Activated CD4-positive, alpha-beta T cell treated with anti-CD3 and anti-CD28 coated beads for 24 hours (primary cell): ENCODE measurements at regions not wholly inside any gene's neighbourhood (a gene's known extent, or its start where the extent isn't known, plus 50 kb on each side); places are given as distances from the start of the nearest gene placed in this dataset.

Source experiments
- DNase-seq, 2 donors: peaks; one replicate each; pipeline ENCODE4 v3.0.0-alpha.2; 2020; ENCODE audit warnings: low read depth in 2 of 2

- no peak for DNase-seq
Measured at GRCh38 chr2:176612036-176612435, 342.8 kb downstream of the MTX2 start.

GRCh38 chr2:176612736-176613135 lies 343.5 kb downstream of the MTX2 start:
- no peak for DNase-seq

- DNase-seq = no peak
Measured at GRCh38 chr2:176613323-176613987, 344.2 kb downstream of the MTX2 start.

GRCh38 chr2:176614049-176614448 lies 344.8 kb downstream of the MTX2 start:
- DNase-seq = no peak

DNA sequence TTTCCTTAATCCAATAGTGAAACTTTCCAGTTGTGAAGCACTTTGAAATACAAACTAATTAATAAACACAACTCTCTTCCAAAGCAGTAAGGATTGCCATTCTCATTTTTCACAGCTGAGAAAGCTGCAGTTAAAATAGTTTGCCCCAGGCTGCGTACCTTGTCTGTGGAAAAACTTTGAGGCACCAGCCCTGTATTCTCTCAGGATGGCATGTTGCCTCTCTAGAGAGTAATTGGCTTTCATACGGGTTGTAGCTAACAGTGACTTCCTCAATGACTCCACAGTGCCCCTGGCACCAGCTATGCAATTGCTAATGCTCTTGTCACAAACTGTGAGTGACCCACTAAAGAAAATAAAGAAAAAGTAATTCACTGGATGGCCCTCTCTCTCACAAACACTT lies 345.7 kb downstream of the MTX2 start:
- DNase-seq = no peak

DNA sequence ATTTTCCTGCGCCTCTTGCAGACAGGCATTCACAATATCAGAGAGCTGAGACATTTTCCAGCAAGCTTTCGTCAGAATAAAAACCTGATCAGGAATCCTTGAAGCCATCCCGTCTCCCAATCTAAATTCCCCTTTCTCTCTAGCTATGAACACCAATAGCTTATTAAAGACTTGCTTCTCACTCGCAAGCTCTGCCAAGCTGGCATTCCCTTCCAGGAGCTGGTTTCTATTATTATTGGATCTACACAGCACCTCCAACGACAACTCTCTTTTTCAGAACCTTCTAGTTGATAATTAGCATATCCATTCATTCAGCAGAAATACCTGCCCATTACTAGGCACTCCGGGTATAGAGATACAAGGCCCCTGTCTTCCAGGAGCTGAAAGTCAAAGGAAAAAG lies 350.3 kb downstream of the MTX2 start:
- DNase-seq = no peak

GRCh38 chr2:176621350-176621749 lies 352.1 kb downstream of the MTX2 start:
- DNase-seq = no peak

DNA sequence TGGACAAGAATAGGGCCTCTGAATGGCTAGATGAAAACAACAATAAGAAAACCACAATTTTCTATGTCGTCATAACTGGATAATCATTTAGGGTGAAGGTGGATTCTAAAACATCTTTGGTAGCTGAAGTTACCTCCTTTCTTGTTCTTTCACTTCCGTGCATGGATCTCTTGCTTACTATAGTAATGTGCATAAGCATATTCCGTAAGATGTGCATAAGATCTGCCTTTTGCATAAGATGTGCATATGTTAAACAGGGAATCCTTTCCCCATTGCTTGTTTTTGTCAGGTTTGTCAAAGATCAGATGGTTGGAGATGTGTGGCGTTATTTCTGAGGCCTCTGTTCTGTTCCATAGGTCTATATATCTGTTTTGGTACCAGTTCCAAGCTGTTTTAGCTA lies 353.6 kb downstream of the MTX2 start:
- no peak for DNase-seq

GRCh38 chr2:176626796-176627195 lies 357.6 kb downstream of the MTX2 start:
- no peak for DNase-seq

DNA sequence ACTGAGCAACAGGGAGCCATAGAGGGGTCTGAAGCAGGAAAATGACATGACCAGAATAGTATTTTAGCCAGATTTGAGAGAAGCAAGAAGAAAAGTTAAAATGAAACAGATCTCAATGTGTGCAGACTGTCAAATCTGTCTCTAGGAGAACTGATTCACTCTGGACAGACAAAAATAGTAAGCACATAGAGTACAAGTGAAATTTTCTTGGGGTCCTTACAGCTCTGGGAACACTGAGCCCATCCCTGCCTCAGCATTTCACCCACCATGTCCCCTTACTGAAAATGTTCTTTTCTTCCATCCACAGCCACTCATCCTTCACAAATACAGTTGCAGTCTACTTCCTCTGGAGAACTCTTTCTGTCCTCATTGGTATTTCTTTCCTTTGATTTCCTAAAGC lies 359.2 kb downstream of the MTX2 start:
- DNase-seq = no peak

DNA sequence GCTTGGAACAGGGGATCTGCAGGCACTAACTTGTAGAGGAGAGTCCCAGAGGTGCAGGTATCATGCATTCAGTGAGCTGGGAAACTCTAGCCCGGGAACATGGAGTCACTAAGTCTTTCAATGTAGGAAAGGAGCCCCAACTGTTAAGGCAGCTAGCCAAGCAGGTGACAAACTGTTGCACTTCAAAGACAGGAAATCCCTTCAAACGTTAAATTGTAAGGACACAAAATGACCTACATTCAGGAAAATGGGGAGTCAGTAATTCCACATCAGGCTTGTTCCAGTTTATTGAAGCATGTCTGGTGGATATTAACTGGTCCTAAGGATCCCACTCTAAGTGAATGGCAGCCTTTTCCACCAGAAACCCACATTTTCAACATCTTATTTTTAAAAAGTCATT lies 364.5 kb downstream of the MTX2 start:
- no peak for DNase-seq

DNA sequence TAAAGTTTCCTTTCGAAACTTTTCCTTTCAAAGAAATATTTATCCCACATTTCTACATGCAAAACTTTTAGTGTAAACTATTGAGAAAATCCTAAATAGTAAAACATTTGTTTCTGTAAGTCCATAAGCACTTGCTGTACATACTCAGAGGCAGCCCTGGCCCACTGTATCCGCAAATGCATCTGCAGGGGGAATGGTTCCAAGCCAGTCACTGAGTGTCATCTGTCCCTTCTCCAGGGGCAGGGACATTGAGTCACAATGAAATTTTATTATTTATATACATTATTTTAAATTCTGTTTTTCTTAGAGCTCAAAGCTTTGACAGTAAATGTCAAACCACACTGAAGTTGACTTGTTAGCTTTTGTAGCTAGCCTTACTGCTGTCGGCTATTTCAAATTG lies 367.2 kb downstream of the MTX2 start:
- DNase-seq = no peak

- no peak for DNase-seq
Measured at GRCh38 chr2:176637142-176637485, 367.9 kb downstream of the MTX2 start.

GRCh38 chr2:176637486-176638166 lies 368.4 kb downstream of the MTX2 start:
- no peak for DNase-seq

DNA sequence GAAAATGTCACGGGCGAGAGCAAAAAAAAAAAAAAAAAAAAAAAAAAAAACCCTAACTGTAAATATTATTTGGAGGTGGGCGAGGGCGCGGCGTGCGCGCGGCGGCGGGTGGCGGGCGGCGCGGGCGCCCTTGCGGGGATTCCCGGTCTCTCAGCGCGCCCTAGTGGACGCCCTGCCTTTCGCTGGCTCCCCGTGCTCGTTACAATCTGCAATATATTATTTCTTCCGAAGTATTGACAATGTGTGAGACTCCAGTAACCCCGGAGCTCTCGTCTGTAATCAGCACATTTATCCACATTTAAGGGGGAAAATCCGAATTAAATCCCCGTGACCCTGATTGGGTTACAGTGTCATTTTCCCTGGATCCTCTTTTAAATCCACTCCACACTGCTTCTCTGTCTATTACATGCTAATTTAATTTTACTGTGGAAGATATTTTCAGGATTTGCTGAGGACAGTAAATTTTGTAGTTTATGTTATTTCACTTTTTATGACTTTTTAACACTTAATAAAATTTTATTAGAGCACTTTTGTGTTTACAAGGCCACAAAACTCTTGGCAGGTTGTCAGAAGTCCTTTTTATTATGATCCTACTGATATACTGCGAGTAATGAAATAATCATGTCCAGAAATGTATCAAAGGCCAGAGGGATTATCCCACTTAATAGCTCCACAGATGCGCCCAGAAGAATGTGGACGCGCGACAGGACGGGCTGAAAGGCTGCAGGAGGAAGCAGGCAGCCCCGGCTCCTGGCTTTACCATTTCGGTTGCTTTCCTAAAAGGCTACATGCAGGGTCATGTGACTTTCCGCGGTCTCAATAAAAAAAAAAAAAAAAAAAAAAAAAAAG lies 369.1 kb downstream of the MTX2 start:
- peak; percentile 28 to 50 for DNase-seq

DNA sequence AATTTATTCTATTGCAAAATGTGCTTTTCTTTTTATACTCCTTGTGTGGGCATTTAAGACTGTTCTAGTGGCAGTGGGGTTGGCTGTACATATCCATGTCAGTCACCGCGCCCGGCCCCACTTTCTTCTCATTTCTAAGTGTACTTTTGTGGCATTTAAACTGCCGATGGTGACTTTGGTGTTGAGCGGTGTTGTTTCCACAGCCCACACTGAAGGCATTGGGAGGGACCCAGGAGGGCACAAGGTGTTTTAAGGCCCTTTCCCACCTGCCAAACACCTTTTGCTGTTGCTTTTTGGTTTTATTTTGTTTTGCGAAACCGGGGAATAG lies 369.7 kb downstream of the MTX2 start:
- DNase-seq = no peak

DNA sequence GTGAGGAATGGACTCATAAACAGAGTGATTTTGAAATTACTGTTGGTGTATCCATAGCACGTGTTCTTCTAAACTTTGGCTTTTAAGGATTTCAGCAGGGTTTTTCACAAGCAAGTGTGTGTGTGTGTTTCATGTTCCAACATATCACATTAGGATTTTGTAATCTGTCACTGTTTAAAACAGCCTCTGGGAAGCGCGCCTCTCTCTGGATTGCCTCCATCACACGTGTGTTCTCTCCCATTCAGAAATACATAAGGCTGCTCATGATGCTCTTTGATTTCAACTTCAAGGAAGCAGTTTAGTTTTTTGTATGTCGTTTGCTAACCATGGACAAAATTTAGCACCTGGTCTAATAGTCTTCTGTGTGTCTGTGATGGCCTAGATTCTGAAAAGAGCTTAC lies 370.4 kb downstream of the MTX2 start:
- DNase-seq = no peak

DNA sequence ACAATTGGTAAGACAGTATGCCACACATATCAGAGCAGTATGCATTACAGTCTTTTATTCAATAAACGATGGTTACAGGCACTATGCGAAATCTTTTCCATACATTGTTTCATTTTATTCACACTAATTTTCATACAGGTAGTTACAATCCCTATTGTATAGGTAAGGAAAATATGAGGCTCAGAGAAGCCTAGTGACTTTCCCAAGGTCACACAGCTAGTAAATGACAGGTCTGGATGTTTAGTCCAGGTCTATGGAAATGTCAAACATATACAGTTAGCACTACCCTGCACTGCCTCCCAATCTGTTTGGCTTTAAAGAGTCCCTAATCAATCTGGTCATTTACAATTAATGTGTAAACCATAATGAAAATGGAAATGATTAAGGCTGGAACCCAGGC lies 372.2 kb downstream of the MTX2 start:
- no peak for DNase-seq

- no peak for DNase-seq
Measured at GRCh38 chr2:176642074-176642473, 372.8 kb downstream of the MTX2 start.

DNA sequence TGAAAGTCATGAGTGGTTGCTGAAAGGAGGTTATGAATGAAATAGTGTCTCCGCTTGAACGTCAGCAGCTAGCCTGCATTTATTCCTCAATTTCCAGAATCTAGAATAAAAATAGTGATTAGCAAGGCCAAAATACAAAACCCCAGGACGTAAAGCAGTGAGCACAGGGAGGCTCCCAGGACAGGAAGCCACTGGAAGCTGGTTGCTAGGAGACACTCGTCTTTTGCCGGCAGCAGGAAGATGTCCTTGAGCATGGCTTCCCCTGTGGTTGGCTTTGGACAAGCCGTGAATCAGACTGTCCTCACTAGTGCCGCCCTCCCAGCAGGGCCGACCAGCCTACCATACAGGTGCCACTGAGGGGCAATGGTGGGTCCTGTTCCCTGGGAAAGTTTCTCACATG lies 374.4 kb downstream of the MTX2 start:
- DNase-seq = no peak

GRCh38 chr2:176645494-176645893 lies 376.3 kb downstream of the MTX2 start:
- no peak for DNase-seq

- no peak for DNase-seq
Measured at GRCh38 chr2:176646033-176646615, 376.9 kb downstream of the MTX2 start.
